ENCODE measurements at regions not wholly inside any gene's neighbourhood (a gene's known extent, or its start where the extent isn't known, plus 50 kb on each side); places are given as distances from the start of the nearest gene placed in this dataset.

DNA sequence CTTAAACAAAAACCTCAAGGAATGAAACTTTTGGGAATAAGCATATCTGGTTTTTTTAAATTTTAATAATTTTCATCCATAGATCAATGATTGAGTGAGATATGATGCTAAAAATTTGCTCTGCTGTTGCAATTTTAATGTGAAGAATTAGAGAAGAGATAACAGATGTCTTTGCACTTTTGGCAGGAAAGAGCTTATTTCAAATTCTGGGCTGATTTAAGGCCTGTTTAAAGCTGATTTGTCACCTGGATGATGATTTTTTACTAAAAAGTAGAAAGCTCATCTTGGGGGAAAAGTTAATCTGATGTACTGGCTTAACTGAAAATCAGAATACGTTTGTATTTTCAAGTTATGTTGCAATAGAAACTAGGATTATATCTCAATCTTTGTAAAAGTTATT, 268.9 kb upstream of the NOVA1 start:
- TF ChIP-seq, protein P1, sequence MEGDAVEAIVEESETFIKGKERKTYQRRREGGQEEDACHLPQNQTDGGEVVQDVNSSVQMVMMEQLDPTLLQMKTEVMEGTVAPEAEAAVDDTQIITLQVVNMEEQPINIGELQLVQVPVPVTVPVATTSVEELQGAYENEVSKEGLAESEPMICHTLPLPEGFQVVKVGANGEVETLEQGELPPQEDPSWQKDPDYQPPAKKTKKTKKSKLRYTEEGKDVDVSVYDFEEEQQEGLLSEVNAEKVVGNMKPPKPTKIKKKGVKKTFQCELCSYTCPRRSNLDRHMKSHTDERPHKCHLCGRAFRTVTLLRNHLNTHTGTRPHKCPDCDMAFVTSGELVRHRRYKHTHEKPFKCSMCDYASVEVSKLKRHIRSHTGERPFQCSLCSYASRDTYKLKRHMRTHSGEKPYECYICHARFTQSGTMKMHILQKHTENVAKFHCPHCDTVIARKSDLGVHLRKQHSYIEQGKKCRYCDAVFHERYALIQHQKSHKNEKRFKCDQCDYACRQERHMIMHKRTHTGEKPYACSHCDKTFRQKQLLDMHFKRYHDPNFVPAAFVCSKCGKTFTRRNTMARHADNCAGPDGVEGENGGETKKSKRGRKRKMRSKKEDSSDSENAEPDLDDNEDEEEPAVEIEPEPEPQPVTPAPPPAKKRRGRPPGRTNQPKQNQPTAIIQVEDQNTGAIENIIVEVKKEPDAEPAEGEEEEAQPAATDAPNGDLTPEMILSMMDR (IDR thresholded peaks at IDR 0.05; ENCODE audit: borderline replicate concordance, insufficient read depth, low read depth, low read length), result no peak
- H3K4me3 ChIP-seq (ENCODE audit: low read depth, low read length), result no peak overlapping the region

DNA sequence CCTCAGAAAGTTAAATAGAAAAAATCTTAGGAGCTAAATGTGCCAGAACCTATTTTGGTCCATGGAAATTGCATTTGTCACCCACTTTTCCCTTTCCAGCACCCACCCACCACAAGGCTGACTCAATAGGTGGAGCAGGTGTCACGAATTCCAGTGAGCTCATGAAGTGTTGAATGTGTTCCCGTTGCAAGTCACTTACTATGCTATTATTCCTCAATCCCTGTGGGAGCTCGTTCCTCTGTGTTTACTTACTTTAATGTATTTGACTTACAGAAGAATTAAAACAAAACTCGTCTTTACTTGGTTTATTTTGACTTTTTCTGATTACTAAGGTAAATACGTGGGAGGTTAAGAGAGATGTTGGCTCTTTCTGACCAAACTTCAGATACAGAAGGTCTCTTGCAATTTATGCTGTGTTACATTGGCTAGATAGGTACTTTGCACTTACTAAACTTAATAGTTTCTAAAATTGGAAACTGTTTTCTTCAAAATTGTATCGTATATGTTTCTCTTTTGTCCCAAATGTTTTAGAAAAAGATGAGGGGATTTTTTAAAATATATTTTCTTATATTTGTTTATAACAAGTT, 269.4 kb upstream of the NOVA1 start:
- TF ChIP-seq, protein P1 (IDR thresholded peaks at IDR 0.05; ENCODE audit: borderline replicate concordance, insufficient read depth, low read depth, low read length), result no peak
- H3K4me3 ChIP-seq (ENCODE audit: low read depth, low read length), result no peak overlapping the region

DNA sequence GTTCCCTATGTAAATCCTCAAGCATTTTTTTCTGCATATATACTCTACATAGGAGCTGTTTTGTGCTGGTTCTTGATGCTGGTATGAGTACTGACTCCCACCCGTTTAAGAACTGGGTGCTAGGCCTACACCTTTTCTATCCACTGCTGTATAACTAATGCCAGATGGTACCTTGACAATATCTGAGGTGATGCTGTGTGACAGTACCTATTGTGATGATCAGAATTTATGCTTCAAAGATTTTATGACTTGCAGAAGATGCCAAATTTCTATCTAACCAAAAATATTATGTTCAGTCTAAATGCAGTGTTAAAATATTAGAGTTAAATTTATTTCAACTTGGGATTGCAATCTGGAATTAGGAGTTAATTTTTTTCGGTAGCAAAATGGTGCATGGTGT, 272.3 kb upstream of the NOVA1 start:
- no peak overlapping the region for H3K4me3 ChIP-seq (ENCODE audit: low read depth, low read length)
- TF ChIP-seq, protein P1 (IDR thresholded peaks at IDR 0.05; ENCODE audit: borderline replicate concordance, insufficient read depth, low read depth, low read length), result no peak

DNA sequence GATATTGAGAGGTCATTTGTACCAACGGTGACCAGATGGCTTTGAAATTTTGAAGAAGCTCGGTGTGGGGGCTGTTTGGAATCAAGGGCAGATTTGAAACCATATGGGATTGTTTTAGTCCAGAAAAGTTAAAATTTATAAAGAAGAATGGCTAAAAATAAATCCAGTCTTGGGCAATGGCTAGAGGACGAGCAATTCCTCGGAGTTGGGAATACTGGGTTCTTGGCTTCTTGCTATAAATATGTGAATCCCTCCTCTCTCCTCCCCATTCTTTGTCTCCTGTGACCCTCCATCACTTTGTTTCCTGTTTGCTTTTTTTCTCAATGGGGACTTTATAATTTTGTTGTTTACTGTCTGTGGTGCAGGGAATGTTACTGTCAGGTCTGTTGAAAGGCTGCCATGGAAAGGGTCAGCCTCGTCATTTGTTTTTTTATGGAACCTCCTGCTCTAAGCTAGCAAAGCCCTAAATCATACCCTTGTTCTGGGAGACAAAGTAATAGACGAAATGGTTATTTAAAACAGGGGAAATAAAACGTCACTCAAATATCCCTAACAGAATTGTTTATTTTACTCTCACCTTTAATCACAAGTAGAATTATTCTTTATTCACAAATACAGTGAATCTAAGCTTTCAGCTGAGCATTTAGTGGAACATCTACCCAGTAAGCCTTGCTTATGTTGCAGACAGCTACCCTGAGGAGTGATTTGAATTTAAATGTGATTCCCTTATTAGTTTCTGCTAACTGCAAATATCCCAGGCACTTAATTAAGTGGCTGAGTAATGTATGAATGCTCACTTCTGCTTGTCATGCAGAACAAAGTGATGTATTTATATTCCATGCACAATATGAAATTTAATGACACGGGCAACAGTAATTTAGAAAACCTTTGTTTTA, 273.1 kb upstream of the NOVA1 start:
- H3K4me3 ChIP-seq (ENCODE audit: low read depth, low read length), result no peak overlapping the region
- TF ChIP-seq, protein P1 (IDR thresholded peaks at IDR 0.05; ENCODE audit: borderline replicate concordance, insufficient read depth, low read depth, low read length), result no peak

DNA sequence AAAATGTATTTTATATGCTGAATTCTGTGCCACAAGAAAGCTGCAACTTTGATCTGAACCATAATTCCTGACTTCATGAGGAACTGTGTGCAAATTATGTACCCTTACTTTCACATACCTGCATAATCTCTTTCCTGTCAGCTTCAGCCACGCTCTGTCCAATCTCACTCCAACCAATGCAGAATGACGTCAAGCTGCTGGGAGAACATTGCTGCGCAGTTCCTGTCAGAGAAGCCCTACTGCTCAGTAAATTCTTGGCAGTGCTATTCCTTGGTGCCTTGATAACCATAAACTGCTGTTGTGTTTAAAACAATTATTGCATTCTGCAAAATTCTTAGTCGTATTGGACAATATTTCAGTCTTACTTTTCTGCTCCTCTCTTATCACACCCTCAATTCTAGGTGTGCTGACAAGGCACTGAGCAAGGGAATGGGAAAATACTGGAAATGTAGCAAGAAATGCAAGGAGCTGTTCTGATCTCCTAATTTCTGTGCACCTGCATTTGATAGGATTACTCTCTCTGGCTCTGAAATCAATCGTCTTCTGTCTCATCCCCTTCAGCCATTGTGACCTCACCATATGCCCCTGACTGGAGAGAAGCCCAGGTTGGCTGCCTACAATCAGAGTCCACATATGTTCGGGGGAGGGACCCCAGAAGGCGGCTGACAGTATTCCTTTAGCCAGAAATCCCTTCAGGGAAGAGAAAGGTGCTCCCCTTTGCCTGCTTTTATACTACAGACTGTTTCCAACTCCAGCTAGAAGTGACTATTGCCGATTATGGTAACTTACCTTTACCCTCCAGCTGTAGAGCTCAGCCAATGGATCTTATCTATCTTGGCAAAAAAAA, 274.9 kb upstream of the NOVA1 start:
- TF ChIP-seq, protein P1 (IDR thresholded peaks at IDR 0.05; ENCODE audit: borderline replicate concordance, insufficient read depth, low read depth, low read length), result no peak
- no peak overlapping the region for H3K4me3 ChIP-seq (ENCODE audit: low read depth, low read length)

DNA sequence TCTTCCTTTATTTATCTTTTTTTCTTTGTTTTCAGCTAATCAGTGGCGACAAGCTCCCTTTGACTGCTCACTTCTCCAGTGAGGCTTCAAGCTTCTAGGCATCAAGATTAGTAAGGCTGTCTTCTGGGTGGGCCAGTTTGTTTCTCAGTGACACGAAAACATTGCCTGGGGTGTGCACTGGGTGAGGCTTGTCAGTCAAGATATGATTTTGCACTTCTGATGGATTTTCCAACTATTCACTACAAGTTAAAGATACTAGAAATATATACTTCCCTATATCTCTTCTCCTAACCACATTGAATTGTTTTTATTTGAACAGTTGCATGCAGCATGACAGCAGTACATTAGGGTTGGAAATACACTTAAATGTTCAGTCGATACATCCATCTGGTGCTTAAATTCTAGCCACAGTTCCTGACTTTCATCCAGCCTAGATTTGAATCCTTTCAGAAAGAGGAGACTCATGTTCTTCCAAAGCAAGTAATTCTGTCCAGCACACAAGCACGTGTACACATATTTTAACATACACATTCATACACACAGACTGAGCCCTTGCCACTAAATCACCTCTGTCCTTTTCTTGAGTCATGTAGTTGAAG, 275.6 kb upstream of the NOVA1 start:
- no peak overlapping the region for H3K4me3 ChIP-seq (ENCODE audit: low read depth, low read length)
- TF ChIP-seq, protein P1 (IDR thresholded peaks at IDR 0.05; ENCODE audit: borderline replicate concordance, insufficient read depth, low read depth, low read length), result no peak

Measured in GM12875 (cell line).